C4-2B (cell line): ENCODE measurements at regions not wholly inside any gene's neighbourhood (a gene's known extent, or its start where the extent isn't known, plus 50 kb on each side); places are given as distances from the start of the nearest gene placed in this dataset.

Experiments used
- CTCF ChIP-seq: fragments of 450-650 bp; conservative IDR thresholded peaks from 2 replicates; pipeline ENCODE4 v1.5.1; 2017; ENCODE audit warnings: mild to moderate bottlenecking
- ZFX ChIP-seq: fragments of 450-650 bp; IDR thresholded peaks from 2 replicates; pipeline ENCODE4 v1.6.1; 2017

- TF ChIP-seq CTCF, result no peak
- TF ChIP-seq ZFX, result no peak
These were observed 125.1 kb upstream of the JCAD start for GRCh38 chr10:30184397-30185033.
